Fibroblast of pulmonary artery (primary cell): ENCODE measurements at regions not wholly inside any gene's neighbourhood (a gene's known extent, or its start where the extent isn't known, plus 50 kb on each side); places are given as distances from the start of the nearest gene placed in this dataset.

Experiments
- DNase-seq: peaks from one replicate; pipeline ENCODE4 v3.0.0-alpha.2; 2010; ENCODE audit warnings: low read depth
- H3K4me3 ChIP-seq: replicated peaks from 2 replicates; pipeline ENCODE4 v1.5.1; 2011; ENCODE audit warnings: low read depth, mild to moderate bottlenecking, control low read depth, low read length, moderate library complexity
- TF ChIP-seq, protein P1 (sequence below): IDR thresholded peaks from 2 replicates; pipeline ENCODE4 v1.5.1; 2011; ENCODE audit warnings: mild to moderate bottlenecking, control low read depth, low read length, inconsistent platforms; ENCODE audit errors: missing control alignments

DNA sequence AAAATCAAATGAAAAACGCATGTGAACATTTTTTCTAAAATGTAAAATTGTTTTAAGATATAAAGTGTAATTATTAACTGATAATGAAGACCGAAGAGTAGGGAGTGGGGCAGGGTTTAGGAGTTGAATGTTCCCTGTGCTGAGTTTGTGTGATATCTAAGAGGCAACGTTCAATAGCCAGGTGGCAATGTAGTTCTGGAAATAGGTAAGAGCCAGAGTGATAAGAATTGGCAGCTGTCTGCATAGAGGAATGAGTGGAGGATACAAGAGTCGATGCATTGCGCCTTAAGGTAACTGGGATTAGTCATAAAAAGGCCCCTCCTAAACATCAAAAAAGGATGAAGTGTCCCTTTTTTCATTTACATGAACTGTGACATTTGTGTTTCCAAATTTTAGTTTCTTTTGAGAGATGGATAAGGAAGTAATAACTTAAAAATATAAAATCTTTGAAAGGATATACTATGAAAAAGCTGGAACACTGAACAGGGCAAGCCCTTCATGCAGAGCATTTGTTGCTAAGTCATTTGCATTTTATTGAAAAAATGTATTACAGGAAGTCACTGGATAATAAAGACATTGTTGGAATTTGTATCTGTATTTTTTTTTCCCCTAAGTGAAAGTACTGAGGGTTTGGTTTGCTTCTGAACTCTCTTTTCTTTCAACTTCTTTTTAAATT is 659.3 kb downstream of the ACTL7B start:
- DNase-seq = no peak
- TF ChIP-seq, protein P1, sequence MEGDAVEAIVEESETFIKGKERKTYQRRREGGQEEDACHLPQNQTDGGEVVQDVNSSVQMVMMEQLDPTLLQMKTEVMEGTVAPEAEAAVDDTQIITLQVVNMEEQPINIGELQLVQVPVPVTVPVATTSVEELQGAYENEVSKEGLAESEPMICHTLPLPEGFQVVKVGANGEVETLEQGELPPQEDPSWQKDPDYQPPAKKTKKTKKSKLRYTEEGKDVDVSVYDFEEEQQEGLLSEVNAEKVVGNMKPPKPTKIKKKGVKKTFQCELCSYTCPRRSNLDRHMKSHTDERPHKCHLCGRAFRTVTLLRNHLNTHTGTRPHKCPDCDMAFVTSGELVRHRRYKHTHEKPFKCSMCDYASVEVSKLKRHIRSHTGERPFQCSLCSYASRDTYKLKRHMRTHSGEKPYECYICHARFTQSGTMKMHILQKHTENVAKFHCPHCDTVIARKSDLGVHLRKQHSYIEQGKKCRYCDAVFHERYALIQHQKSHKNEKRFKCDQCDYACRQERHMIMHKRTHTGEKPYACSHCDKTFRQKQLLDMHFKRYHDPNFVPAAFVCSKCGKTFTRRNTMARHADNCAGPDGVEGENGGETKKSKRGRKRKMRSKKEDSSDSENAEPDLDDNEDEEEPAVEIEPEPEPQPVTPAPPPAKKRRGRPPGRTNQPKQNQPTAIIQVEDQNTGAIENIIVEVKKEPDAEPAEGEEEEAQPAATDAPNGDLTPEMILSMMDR = no peak
- no peak overlapping the region for H3K4me3 ChIP-seq

DNA sequence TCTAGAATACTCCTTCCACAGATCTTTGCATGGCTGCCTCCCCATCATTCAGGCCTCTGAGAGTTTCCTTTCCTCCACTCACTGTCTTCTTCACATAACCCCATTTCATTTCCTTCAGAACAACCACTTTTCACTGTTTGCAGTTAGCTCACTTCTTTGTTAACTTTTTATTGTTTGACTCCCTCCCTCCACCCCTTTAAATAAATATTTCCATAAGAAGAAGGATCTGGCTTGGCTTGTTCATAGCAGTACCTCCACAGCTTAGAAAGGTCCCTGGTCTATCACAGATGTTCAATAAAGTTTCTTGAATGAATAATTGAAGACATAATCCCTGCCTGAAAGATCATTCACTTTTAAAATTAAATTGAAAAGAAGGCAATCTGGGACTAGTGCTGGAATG is 661.6 kb downstream of the ACTL7B start:
- H3K4me3 ChIP-seq = no peak overlapping the region
- DNase-seq = no peak
- TF ChIP-seq, protein P1 = no peak

DNA sequence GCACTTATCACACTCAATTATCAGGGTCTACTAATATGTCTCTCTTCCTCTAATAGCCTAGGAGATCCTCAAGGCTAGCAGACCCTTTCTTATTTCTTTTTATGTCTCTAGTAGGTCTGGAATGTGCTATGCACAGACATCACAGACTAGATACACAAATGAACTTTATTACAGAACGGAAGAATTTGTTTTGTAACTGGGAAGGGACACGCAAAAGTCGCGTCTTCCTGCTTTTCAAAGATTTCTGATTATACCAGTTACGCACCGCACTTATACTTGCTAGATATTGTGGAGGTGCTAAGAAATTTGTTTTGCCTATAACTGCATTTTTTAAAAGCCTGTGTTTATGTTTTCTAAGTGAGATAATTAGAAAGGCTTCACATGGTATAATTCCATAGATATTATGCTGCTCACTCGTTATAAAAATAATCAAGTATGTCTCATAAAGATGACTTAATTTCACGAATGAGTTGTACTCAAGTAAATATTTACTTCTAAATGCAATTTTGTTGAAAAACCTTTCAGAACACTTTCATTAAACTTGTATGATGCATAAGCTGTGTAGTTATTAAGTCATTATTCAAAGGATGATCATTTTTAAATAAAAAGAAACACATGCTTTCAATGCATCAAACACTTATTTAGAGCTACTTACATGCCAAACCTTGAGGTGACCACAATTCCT is 662.6 kb downstream of the ACTL7B start:
- TF ChIP-seq, protein P1 = no peak
- no peak for DNase-seq
- no peak overlapping the region for H3K4me3 ChIP-seq

DNA sequence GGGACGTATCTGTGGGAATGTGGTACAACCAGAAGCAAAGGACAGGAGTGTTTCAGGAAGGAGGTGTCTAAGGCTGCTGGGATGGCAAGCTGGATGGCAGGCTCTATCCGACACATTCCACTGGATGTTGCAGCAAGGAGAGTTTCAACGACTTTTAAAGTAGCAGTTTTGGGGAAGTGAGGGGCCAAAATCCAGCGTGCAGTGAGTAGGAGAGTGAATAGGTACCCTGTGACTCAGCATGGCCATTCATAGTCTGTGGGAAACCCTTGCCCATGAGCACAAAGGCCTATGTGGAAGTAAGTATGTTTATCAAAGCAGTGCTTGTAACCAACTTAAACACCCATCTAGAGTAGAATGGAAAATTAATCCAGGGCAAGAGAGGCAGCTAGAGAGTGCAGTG is 664.7 kb downstream of the ACTL7B start:
- no peak overlapping the region for H3K4me3 ChIP-seq
- DNase-seq = no peak
- TF ChIP-seq, protein P1 = no peak

DNA sequence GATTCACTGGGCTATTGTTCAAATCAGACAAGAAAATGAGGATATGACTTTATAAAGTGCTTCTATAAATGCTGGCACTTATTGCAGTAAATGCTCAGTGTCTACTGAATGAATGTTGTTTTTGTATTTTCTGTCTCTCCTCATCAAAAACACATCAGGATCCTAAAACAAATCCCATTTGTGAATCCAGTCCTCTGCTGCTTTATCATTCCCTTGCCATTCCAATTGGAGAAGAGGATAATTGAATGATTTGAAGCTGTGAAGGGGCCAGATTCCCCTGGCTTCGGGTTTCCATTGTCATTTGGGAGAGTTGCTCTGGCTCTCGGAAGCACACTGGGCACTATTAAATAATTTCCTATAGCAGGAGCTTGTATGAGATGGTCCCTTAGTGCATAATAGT is 666.8 kb downstream of the ACTL7B start:
- TF ChIP-seq, protein P1 = no peak
- H3K4me3 ChIP-seq = no peak overlapping the region
- no peak for DNase-seq

DNA sequence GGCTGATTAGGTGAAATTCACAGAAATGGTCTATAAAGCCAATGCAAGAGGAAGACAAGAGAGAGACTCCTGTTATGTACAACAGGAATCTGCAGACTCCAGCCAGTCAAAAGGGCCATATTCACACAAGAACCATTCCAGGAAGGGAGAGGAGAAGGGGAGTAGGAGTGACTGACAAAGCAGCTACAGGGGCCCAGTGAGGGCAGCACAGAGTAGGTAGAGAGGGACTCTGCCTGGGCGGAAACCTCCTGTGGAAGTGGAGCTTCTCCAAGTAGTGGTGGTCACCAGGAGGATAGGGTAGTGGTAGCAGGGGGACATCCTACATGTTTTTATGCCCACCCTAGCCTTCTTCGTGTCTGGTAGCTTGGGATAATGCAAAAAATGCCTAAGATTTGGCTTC is 667.3 kb downstream of the ACTL7B start:
- H3K4me3 ChIP-seq = no peak overlapping the region
- TF ChIP-seq, protein P1 = no peak
- DNase-seq = no peak
